DND-41 (cell line): ENCODE measurements at regions not wholly inside any gene's neighbourhood (a gene's known extent, or its start where the extent isn't known, plus 50 kb on each side); places are given as distances from the start of the nearest gene placed in this dataset.

ENCODE experiments used
- ATAC-seq: fragments of 200-7000 bp; cut with Tn5 transposase; 3 replicates; pipeline ENCODE4 v1.9.1; 2021; ENCODE audit warnings: low read depth; ENCODE audit not compliant: insufficient read depth
- DNase-seq: peaks from one replicate; pipeline ENCODE4 v3.0.0-alpha.2; 2020
- H2AFZ ChIP-seq: 2 replicates; pipeline ENCODE4 v1.6.0; 2012; ENCODE audit warnings: low read depth, low read length
- H3K27ac ChIP-seq: 2 replicates; pipeline ENCODE4 v1.5.1; 2012; ENCODE audit warnings: low read length, inconsistent platforms
- H3K27me3 ChIP-seq: fragments of 200-600 bp; sonication (generic); 2 replicates; pipeline ENCODE4 v1.6.0; 2012; ENCODE audit warnings: low read length, mild to moderate bottlenecking, inconsistent platforms; ENCODE audit not compliant: insufficient read depth, poor library complexity
- H3K36me3 ChIP-seq: 2 replicates; pipeline ENCODE4 v1.5.1; 2012; ENCODE audit warnings: low read length, inconsistent platforms; ENCODE audit not compliant: insufficient read depth
- H3K4me1 ChIP-seq: 2 replicates; pipeline ENCODE4 v1.5.1; 2012; ENCODE audit warnings: mild to moderate bottlenecking, low read length; ENCODE audit not compliant: insufficient read depth
- H3K4me2 ChIP-seq: 2 replicates; pipeline ENCODE4 v1.6.0; 2012; ENCODE audit warnings: mild to moderate bottlenecking, moderate library complexity, low read length, inconsistent platforms; ENCODE audit not compliant: insufficient read depth
- H3K4me3 ChIP-seq, 2 experiments: fragments of 200-600 bp in 1 of 2; shearing (Covaris generic) in 1 of 2; 2 replicates each; pipeline ENCODE4 v1.5.1; 2012 to 2016; ENCODE audit warnings: inconsistent platforms in 2 of 2, low read length in 2 of 2, mild to moderate bottlenecking in 2 of 2, low read depth in 1 of 2, moderate library complexity in 1 of 2
- H3K79me2 ChIP-seq: 2 replicates; pipeline ENCODE4 v1.6.0; 2012; ENCODE audit warnings: low read length, inconsistent platforms; ENCODE audit not compliant: insufficient read depth
- H3K9ac ChIP-seq: 2 replicates; pipeline ENCODE4 v1.6.0; 2012; ENCODE audit warnings: low read depth, mild to moderate bottlenecking, inconsistent platforms, low read length, moderate library complexity
- H3K9me3 ChIP-seq: 2 replicates; pipeline ENCODE4 v1.5.1; 2012; ENCODE audit warnings: low read length, moderate library complexity, mild to moderate bottlenecking, inconsistent platforms; ENCODE audit not compliant: insufficient read depth, severe bottlenecking
- H4K20me1 ChIP-seq: 2 replicates; pipeline ENCODE4 v1.6.0; 2012; ENCODE audit warnings: low read length; ENCODE audit not compliant: insufficient read depth
- CTCF ChIP-seq: IDR thresholded peaks from 2 replicates; pipeline ENCODE4 v1.5.1; 2012; ENCODE audit warnings: borderline replicate concordance, low read length, moderate library complexity, mild to moderate bottlenecking; ENCODE audit not compliant: poor library complexity, severe bottlenecking; ENCODE audit errors: extremely low read depth
- EZH2 ChIP-seq: IDR thresholded peaks from 3 replicates; pipeline ENCODE4 v1.6.1; 2012; ENCODE audit warnings: borderline replicate concordance, low read depth, mild to moderate bottlenecking, moderate library complexity, low read length, inconsistent platforms; ENCODE audit not compliant: severe bottlenecking

GRCh38 chr16:48704710-48705109, 94.7 kb upstream of the N4BP1 start:
- Histone ChIP-seq H3K79me2 (no peaks in the 10 kb centered on the region), H3K9ac (no peak overlapping the region), H3K9me3 (no peaks in the 10 kb centered on the region), H3K4me2 (no peak overlapping the region), H2AFZ (no peak overlapping the region), H3K4me3 (no peak overlapping the region), H4K20me1 (no peaks in the 10 kb centered on the region), H3K4me1 (no peaks in the 10 kb centered on the region), H3K36me3 (no peaks in the 10 kb centered on the region), H3K27ac (no peak overlapping the region), H3K27me3 (no peaks in the 10 kb centered on the region)
- DNase-seq, result no peak
- TF ChIP-seq EZH2 (no peak), CTCF (no peak)
- no peak for ATAC-seq

GRCh38 chr16:48687421-48688038, 77.5 kb upstream of the N4BP1 start:
- TF ChIP-seq CTCF, result peak; percentile 79
- TF ChIP-seq EZH2, result no peak
- no peaks in the 10 kb centered on the region for H4K20me1 ChIP-seq
- H3K4me1 ChIP-seq, result no peaks in the 10 kb centered on the region
- no peaks in the 10 kb centered on the region for H3K79me2 ChIP-seq
- DNase-seq (peak; percentile 49), ATAC-seq (peak; percentile 85)
- no peak overlapping the region for H3K4me2 ChIP-seq
- H3K9ac ChIP-seq, result no peak overlapping the region
- H3K27ac ChIP-seq, result no peak overlapping the region
- H3K36me3 ChIP-seq, result no peaks in the 10 kb centered on the region
- no peaks in the 10 kb centered on the region for H3K27me3 ChIP-seq
- no peak overlapping the region for H3K4me3 ChIP-seq
- H2AFZ ChIP-seq, result no peak overlapping the region
- no peaks in the 10 kb centered on the region for H3K9me3 ChIP-seq

DNA sequence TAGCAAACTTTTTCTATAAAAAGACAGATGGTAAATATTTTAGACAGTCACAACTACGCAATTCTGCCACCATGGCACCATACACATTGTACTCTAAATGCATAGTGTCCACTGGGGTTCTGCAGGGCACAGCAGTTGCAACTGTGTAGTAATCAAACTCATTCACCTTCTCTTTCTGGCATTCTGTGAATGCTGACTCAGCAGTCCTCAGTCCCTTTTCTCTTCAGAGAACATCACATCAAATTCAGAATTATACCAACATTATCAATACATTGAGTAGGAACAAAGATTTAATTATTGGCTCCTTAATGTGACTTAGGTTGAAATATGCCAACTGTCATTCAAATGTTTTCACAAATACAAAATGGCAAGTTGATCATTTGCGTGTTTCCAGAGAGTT, 74.2 kb upstream of the N4BP1 start:
- Histone ChIP-seq H2AFZ (no peak overlapping the region), H4K20me1 (no peaks in the 10 kb centered on the region), H3K9me3 (no peaks in the 10 kb centered on the region), H3K4me3 (no peak overlapping the region), H3K9ac (no peak overlapping the region), H3K27ac (no peak overlapping the region), H3K4me2 (no peak overlapping the region), H3K36me3 (no peaks in the 10 kb centered on the region), H3K79me2 (no peaks in the 10 kb centered on the region), H3K4me1 (no peaks in the 10 kb centered on the region), H3K27me3 (no peaks in the 10 kb centered on the region)
- TF ChIP-seq CTCF, result no peak
- TF ChIP-seq EZH2, result no peak
- ATAC-seq, result no peak
- no peak for DNase-seq
